ENCODE measurements at regions not wholly inside any gene's neighbourhood (a gene's known extent, or its start where the extent isn't known, plus 50 kb on each side); places are given as distances from the start of the nearest gene placed in this dataset.

- no peak overlapping the region for H3K4me2 ChIP-seq (ENCODE audit: insufficient read depth, insufficient read length, low read length)
- H4K91ac ChIP-seq (ENCODE audit: insufficient read length, low read depth, low read length), result no peak overlapping the region
- H4K8ac ChIP-seq (replicated peaks; ENCODE audit: insufficient read length, low read depth, low read length), result no peak overlapping the region
- H3K23me2 ChIP-seq (ENCODE audit: insufficient read length, low read depth, low read length, poor library complexity, severe bottlenecking), result no peaks in the 10 kb centered on the region
- peaks cover 5% of the 10 kb centered on the region; the same call in 1 of the 2 replicates for H3K4me1 ChIP-seq (ENCODE audit: insufficient read depth, low read length)
- WGBS (ENCODE audit: extremely low coverage, insufficient read length, low lambda C conversion rate), result no CpG with 5 or more reads among the region's 3 CpGs
- no peak for TF ChIP-seq CTCF (conservative IDR thresholded peaks at IDR 0.05)
- no peaks in the 10 kb centered on the region for H3K79me2 ChIP-seq (ENCODE audit: insufficient read depth, low read length)
- Mint-ChIP-seq H3K36me3 (ENCODE audit: insufficient read depth in 1 of 3, low read depth in 3 of 3) (peaks cover 0 to 2% (median 0%) of the 10 kb centered on the region in 3 experiments; a peak in 3 of 7 replicates), H3K27ac (no peak overlapping the region), H3K9me3 (peaks cover 0 to 3% of the 10 kb centered on the region in 2 experiments; a peak in 2 of 5 replicates), H3K4me3 (no peak overlapping the region), H3K27me3 (ENCODE audit: low read depth) (peaks cover 57% of the 10 kb centered on the region), H3K4me1 (peaks cover 28 to 39% of the 10 kb centered on the region in 2 experiments)
- no peaks in the 10 kb centered on the region; the same call in 1 of the 2 replicates for H3K27me3 ChIP-seq (ENCODE audit: insufficient read depth, low read length)
- no peak overlapping the region for H3K18ac ChIP-seq (ENCODE audit: insufficient read length, low read depth, low read length)
- H2BK15ac ChIP-seq (ENCODE audit: low read depth, low read length), result no peak overlapping the region
- H2BK5ac ChIP-seq (ENCODE audit: insufficient read length, low read length), result no peak overlapping the region
- no peak overlapping the region for H3K56ac ChIP-seq (ENCODE audit: insufficient read length, low read depth, low read length)
- no peak overlapping the region for H3K23ac ChIP-seq (ENCODE audit: insufficient read length, low read depth, low read length)
- no peak overlapping the region for H3K14ac ChIP-seq (ENCODE audit: insufficient read depth, low read length)
- no peak for DNase-seq
- no peak overlapping the region for H2BK12ac ChIP-seq (ENCODE audit: insufficient read length, low read depth, low read length)
- H3K9ac ChIP-seq (ENCODE audit: extremely low read depth, insufficient read length, low read length), result no peak overlapping the region
- H3K9me3 ChIP-seq (ENCODE audit: control insufficient read depth, low read depth, low read length), result no peaks in the 10 kb centered on the region
- H4K5ac ChIP-seq (ENCODE audit: insufficient read length, low read depth, low read length), result no peak overlapping the region
- no peak overlapping the region for H2AFZ ChIP-seq (ENCODE audit: low read length)
- no peak overlapping the region for H3K4ac ChIP-seq (ENCODE audit: low read depth, low read length)
- H2BK120ac ChIP-seq (ENCODE audit: low read depth, low read length, poor library complexity, severe bottlenecking), result no peak overlapping the region
- no peak overlapping the region for H2AK5ac ChIP-seq (ENCODE audit: insufficient read length, low read length)
- no peaks in the 10 kb centered on the region for H3K79me1 ChIP-seq (ENCODE audit: insufficient read depth, low read depth, low read length, poor library complexity, severe bottlenecking)
- H2BK20ac ChIP-seq (ENCODE audit: low read depth, low read length, poor library complexity, severe bottlenecking), result no peak overlapping the region
- no peaks in the 10 kb centered on the region for H4K20me1 ChIP-seq (ENCODE audit: control insufficient read depth, insufficient read depth, insufficient read length)
- no peak overlapping the region for H3K27ac ChIP-seq (ENCODE audit: insufficient read length, low read depth, low read length)
- H3T11ph ChIP-seq (ENCODE audit: low read length), result no peak overlapping the region
Measured at GRCh38 chr10:43024524-43024923, 52.3 kb upstream of the RET start.

Measured in H9 (cell line).